ENCODE measurements at regions not wholly inside any gene's neighbourhood (a gene's known extent, or its start where the extent isn't known, plus 50 kb on each side); places are given as distances from the start of the nearest gene placed in this dataset.

DNA sequence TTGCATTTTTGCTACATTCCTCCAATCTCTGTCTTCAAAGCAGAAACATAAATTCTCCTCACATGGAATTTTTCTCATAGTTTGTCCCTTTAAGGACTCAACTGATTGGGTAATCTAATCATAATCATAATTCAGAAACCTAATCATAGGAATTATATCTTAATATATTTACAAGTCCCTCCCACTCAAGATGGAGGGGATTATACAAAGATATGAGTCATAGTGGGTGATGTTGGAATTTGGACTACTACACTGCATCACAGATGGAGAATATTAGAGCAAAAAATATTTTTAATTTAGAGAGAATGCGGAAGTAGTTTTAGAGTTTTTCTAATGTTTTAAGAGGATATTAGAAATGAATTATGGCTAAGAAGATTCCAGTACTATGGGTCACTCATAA is 1034.0 kb downstream of the DTWD2 start:
- TF ChIP-seq, protein P1, sequence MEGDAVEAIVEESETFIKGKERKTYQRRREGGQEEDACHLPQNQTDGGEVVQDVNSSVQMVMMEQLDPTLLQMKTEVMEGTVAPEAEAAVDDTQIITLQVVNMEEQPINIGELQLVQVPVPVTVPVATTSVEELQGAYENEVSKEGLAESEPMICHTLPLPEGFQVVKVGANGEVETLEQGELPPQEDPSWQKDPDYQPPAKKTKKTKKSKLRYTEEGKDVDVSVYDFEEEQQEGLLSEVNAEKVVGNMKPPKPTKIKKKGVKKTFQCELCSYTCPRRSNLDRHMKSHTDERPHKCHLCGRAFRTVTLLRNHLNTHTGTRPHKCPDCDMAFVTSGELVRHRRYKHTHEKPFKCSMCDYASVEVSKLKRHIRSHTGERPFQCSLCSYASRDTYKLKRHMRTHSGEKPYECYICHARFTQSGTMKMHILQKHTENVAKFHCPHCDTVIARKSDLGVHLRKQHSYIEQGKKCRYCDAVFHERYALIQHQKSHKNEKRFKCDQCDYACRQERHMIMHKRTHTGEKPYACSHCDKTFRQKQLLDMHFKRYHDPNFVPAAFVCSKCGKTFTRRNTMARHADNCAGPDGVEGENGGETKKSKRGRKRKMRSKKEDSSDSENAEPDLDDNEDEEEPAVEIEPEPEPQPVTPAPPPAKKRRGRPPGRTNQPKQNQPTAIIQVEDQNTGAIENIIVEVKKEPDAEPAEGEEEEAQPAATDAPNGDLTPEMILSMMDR (IDR thresholded peaks at IDR 0.05; ENCODE audit: poor library complexity, severe bottlenecking), result no peak
- TF ChIP-seq TAF1 (IDR thresholded peaks at IDR 0.05; ENCODE audit: low read depth) (no peak), EZH2 (IDR thresholded peaks at IDR 0.05; ENCODE audit: borderline replicate concordance, insufficient read depth, low read length, poor library complexity, severe bottlenecking) (no peak), MXI1 (conservative IDR thresholded peaks at IDR 0.05; ENCODE audit: poor library complexity, severe bottlenecking) (no peak), EP300 (conservative IDR thresholded peaks at IDR 0.05; ENCODE audit: poor library complexity, severe bottlenecking) (no peak), POLR2AphosphoS5 (IDR thresholded peaks at IDR 0.05) (no peak)
- TF ChIP-seq, protein P2, sequence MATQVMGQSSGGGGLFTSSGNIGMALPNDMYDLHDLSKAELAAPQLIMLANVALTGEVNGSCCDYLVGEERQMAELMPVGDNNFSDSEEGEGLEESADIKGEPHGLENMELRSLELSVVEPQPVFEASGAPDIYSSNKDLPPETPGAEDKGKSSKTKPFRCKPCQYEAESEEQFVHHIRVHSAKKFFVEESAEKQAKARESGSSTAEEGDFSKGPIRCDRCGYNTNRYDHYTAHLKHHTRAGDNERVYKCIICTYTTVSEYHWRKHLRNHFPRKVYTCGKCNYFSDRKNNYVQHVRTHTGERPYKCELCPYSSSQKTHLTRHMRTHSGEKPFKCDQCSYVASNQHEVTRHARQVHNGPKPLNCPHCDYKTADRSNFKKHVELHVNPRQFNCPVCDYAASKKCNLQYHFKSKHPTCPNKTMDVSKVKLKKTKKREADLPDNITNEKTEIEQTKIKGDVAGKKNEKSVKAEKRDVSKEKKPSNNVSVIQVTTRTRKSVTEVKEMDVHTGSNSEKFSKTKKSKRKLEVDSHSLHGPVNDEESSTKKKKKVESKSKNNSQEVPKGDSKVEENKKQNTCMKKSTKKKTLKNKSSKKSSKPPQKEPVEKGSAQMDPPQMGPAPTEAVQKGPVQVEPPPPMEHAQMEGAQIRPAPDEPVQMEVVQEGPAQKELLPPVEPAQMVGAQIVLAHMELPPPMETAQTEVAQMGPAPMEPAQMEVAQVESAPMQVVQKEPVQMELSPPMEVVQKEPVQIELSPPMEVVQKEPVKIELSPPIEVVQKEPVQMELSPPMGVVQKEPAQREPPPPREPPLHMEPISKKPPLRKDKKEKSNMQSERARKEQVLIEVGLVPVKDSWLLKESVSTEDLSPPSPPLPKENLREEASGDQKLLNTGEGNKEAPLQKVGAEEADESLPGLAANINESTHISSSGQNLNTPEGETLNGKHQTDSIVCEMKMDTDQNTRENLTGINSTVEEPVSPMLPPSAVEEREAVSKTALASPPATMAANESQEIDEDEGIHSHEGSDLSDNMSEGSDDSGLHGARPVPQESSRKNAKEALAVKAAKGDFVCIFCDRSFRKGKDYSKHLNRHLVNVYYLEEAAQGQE (IDR thresholded peaks at IDR 0.05; ENCODE audit: borderline replicate concordance), result no peak
